COR-L47 (cell line): ENCODE measurements at regions not wholly inside any gene's neighbourhood (a gene's known extent, or its start where the extent isn't known, plus 50 kb on each side); places are given as distances from the start of the nearest gene placed in this dataset.

Experiments
- DNase-seq: peaks from one replicate; lab custom pipeline; 2025; lab: John Stamatoyannopoulos, UW

DNA sequence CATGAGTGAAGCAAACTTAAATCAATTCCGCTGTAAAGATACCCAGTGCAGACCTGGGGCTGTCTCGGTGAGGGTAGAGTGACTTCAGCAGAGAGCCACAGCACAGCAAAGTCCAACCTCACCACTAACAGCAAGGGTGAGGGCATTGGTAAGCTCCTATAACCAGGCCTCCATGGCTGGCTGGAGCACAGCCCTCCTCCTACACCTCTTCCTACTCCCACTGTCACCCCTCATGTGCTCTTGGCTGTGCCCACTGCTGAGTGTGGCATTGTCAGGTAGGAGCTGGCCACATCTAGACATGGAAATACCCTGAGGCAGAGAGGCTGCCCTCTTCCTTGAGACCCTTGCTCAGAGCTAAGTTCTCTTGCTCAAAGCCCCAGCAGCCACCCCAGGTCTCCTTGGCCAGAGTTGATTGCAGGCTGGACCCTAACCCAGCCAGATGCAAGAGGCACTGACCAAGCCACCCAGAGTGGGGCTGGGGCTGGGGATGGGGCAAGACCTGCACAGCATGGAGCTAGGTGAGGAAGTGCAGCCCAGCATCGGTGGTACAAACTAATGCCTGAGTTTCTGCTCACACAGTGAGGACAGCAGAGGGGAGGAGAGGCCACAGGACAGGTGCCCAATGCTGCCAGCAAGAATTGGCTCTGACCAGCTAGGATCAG is 77.6 kb upstream of the RAB6C start:
- DNase-seq = no peak

DNA sequence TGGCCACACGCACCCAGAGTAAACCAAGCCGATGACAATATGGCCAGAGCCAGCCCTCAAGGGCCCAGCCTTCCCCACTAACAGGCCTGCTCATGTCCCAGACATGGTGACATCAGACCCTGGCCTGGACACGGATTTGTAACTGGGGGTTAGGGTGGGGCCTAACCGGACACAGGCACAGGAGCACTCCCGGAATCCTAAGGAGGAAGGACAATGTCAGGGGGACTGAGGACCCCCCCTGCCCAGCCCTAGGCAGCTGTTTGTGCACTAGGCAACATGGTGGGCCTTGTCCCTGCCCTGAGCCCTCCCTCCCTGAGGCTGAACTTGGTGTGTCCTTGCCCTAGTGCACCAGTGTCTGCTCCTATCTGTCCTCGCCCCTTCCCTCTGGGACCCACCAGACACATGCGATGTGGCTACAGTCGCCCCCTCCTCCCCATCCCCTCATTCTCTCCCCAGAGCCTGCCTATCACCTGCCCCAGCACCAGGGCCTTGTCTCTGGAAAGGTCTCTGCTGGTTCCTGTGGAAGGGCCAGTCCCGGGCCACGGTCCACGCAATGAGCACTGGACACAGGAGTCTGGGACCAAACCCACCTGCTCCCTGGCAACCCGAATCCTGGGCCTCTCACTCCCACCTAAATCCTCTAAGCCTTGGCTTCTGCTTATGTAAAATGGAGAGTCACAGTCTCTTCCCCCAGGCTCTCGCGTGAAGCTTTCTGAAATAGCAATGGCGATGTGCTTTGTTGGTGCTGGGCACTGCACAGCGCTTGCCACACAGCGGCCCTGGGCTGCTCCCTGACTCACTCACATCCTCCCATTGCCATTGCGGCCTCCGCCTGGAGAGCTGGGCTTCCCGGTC is 76.5 kb upstream of the RAB6C start:
- DNase-seq = no peak

DNA sequence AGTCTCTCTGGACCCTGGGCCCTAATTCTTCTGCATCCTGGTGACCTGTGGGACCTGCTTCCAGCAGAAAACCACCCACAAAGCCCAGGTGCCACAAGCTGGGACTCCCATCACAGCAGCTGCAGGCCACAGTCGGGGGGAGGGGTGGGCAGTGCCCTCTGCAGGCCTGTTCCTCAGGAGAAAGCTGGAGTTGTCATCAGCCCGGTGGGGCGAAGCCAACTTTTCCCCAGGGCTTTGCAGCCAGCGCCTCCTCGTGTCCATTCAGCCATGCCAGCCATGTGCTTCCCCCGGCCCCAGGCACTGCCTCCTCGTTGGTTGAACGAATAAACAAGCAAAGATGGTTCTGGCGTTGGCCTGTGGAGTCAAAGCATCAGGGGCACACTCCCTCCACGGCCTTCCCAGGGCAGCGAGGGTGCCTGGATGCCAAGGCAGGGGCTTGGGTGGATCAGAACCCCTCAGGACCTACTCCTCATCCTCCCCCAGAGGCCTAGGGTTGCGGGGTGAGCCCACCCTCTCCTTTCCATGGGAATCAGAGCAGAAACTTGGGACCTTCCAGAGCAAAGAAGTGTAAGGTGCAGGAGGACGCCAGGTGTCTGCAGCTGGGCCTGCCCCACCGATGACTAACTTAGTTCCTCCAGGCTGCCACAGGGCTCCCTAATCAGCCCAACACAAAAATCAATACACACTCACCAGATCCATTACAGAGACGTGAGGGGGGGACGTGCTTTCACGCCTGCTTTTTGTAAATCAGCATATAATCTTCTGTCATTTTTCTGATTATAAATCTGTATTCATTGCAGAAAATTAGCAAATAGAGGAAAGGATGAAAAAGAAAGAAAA is 75.7 kb upstream of the RAB6C start:
- DNase-seq = no peak

DNA sequence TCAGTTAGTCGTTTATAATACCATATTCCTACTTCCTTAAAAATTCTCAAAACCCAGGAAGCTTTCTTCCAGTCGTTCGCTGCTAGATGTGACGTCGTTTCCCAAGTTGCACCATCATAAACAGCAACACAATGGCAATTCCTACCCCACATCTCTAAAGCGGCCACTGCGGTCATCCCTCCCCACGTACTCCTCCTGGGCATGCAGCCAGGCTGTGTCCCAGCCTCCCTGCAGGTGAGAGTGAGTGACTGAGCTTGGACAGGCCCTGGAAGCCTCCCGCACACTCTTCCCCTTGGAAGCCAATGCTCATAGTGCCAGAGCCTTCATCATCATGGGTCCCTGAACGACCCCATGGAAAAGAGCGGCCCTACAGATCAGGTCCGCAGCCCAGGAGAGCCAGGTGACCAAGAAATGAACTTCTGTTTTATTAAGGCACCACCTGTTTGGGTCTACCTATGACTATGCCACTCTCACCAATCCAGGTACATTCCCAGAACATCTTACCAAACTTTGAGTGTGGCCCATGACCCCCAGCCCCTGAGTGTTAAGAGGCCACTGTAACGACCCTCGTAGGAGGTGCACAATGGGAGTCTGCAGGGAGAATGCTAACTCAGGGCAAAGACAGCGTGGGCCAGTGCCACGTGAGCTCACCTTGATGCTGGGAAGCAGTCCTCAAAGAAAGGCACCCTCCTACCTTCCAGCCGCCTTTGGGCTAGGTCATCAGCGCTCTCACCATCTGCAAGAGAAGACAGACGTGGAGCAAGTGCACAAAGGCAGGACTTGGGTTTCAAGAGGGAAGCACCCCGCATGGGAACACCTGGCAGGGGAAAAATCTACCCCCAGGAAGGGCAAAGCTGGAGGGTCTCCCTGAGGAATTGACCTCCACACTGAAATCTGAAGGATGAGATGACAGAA is 74.7 kb upstream of the RAB6C start:
- no peak for DNase-seq

DNA sequence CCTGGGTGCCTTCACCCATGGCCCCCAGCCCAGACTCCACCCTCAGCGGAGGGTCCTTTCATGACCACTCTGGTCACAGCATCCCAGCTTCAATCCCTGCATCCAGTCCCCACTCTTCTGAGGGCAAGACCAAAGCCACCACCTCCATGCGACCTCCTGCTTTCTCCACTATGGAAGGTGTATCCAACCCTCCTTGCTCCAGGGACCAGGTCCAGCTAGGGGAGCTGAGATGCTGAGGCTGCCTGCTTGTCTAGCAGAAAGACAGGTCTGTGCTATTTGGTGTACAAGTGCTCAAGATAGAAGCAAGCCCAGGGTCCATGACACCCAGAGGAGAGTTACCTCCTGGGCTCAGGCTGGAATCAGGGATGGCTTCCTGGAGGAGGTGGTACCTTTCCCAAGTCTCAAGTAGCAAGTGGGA is 73.8 kb upstream of the RAB6C start:
- DNase-seq = no peak

DNA sequence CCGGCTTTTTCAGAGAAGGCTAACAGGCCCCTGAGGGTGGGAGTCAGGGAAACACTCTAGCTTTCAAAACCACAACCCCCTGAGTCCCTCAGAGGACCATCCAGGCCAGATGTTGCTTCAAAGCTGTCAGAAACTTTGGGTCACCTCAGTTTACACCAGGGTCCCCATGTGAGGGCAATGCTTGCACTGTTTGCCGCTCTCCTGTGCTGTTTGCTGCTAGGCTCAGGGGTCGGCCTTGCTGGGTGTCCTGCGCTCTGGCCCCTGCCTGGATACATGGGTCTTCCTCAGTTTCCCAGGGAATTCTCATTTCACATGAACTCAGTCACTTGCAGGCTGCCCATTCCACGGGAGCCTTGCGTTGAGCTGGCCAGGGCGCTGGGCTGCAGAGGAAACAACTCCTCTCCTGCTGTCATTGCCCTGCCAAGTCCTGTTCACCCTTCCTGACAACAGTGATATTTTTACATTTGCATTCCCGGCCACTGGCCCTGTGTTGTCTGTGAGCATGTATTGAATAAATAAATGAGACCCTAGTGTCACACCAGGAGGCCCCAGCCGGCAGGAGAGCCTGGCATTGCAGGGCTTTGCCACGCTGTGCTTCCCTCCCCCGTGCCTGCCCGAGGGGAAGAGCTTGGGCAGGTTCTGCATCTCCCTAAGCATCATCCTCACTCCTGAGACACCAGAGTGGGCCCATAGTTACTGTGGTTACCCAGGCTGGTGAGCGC is 73.2 kb upstream of the RAB6C start:
- no peak for DNase-seq

DNA sequence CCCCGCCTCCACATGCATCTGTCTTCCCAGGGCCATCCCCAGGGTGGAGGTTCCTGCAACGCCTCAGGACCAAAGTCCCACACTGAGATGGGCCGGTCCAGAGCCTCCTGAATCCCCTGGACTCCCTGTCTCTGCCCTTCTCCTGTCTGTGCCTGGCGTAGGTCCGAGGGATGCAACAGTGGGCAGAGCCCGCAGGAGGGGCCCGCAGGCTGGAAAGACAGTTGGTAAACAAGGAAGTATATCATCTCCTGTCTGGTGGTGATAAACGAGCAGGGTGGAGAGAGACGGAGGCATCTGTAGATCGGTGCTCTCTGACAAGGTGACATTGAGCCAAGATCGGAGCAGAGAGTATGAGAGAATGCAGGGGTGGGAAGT is 72.6 kb upstream of the RAB6C start:
- no peak for DNase-seq

DNA sequence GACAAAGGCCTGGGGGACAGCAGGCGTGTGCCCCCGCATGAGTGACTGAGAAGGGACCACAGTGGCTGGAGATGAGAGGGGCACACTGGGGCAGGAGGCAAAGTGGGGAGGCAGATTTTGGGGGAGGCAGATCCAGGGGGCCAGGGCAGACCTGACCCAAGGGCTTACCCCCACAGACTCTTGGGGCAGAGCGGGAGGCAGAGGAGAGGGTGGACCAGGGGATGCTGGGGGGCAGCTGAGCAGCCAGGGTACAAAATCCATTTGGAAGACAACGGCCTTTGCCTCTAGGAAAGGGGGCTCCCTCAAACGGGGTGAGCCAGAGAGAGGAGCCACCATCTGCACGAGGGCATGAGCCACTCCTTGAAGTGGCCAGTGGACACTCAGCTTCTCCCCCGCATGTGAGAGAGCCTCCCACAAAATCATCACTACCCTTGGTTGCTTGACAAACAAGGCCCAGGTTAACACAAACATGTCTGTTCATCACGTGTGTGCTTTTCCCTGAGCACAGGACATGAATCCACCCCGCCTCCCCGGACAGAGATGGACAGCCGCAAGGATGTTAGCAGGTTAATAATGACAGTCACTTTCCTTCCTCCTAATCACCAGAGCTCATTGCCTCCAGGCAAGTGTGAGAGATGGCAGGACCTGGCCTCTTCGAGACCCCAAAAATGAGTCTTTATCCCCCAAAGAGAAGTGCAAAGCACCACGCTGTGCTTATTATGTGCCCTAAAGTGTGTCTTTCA is 72.0 kb upstream of the RAB6C start:
- no peak for DNase-seq

DNA sequence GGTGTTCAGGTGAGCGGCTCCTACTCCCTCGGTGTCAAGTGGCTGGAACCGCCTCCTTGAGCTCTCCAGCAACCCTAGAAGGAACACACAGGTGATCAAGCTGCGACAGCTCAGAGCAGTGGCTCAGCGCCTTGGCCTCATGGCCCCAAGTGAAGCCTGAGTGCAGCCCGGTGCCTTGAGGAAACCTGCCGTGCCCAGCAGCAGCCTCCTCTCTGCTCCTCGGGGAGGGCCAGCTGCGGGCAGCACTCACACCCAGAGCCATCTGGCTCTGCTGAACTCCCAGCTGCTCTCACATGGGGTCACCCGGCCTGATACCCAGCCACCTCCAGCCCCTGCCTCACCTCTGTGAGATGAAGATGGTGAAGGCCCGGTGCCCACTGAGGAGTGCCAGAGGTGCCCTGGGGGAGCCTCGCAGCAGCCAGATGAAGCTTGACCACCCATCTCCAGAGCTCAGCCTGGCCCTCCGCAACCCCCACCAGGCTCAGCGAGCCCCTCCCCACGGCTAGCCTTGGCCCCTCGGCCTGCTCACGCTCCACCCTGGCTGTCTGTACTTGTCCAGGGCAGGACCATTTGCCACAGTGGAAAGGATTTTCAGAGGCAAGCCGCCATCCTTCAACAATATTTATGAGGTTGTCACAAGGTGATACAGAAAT is 70.6 kb upstream of the RAB6C start:
- no peak for DNase-seq

DNA sequence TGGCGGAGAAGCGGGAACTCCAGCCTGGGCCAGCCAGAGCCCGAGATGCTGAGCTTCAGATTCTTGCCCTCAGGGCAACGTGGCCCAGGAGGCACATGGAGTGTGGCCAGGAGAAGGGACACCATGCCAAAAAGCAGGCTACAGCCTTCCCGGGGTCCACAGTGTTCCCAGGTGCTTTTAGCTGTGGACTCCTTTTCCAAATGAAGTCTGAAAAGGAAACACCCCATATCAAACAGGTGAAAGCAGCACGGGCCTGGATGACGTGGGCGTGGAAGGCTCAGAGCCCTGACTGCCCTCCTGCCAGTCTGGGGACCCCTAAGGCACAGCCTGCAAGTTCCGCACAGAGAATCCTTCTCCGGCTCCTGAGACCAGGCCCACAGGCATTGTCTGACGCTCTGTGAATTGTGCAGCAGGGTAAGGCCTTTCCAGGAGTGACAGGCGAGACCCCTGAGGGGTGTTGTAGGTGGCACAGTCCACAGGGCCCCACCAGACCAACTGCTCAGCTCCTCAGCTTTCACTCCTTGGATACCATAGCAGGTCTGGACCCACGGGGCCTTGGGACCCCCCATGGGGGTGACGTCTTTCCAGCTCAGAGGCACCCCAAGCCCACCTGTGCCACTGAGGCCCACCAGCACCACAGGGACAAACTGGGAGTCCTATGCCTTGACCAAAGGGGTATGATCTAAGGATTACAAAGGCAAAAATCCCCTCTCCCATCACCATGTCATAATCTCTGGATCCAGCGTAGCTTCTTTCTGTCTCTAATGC is 69.6 kb upstream of the RAB6C start:
- DNase-seq = no peak

DNA sequence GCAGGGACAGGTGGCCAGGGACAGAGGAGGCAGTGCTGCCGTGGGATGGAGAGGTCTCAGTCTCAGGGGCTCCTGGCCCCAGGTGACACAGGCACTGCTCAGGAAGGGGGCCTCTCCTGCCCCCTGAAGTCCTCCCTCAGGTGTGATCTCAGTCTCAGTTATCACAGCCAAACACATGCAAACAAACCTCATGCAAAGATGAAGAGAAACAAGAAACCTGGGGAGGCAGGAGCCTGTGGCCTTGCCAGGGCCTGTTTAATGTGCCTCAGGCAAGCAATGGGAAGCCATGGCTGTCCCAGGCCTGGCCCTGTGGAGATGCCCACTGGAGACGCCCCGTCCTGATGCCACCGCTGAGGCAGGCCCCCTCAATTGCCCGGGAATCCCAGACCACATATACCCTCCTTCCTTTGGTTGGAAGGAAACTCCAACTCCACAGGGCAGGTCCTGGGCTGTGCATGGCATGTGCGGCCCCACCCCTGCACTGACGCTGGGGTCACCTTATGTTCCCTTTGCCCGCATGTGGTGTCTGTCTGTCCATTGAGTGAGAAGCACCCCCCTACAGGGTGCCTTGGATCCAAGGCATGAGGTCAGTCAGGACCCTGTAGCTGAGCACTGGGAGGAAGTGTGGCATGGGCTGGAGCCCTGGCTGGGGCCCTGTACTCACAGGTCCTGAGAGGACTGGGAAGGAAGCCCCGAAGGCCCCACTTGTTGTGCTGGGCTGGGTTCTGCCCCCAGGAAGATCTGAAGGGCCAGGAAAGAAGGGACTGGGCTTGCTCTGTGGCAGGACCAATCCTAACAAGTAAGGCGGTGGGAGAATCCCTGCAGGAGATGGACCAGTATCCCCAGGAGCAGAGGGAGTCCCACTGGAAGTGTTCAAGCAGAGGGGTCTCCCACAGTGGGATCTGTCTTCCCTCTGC is 68.8 kb upstream of the RAB6C start:
- DNase-seq = no peak

DNA sequence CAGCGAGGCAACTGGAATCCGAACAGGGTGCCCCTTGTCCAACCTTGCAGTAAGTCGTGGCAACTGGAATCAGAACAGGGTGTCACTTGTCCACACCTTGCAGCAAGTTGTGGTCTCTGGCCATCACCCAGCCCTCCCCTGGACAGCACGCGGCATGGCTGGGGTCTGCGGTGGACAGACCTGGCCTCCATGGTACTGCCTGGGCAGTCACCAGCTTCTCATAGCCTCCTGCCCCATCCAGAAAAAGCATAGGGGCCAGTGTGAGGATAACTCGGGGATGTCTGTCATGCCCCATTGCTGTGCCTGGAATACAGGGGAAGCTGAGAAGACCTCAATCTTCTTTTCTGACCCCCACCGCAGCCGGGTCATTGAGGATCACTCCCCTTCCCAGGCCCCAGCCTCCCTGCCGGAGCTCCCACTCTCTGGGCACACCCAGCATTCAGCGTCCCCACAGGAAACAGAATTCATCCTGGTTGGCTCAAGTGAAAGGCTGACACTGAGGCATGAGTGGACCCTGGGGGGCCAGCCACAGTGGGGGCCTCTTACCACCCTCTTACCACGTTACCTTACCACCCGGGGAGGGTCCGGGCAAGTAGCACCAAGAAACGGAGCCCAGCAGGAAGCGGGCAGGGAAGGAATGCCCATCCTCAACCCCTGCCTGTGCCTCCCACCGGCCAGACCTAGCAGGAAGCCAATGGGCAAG is 68.0 kb upstream of the RAB6C start:
- no peak for DNase-seq

DNA sequence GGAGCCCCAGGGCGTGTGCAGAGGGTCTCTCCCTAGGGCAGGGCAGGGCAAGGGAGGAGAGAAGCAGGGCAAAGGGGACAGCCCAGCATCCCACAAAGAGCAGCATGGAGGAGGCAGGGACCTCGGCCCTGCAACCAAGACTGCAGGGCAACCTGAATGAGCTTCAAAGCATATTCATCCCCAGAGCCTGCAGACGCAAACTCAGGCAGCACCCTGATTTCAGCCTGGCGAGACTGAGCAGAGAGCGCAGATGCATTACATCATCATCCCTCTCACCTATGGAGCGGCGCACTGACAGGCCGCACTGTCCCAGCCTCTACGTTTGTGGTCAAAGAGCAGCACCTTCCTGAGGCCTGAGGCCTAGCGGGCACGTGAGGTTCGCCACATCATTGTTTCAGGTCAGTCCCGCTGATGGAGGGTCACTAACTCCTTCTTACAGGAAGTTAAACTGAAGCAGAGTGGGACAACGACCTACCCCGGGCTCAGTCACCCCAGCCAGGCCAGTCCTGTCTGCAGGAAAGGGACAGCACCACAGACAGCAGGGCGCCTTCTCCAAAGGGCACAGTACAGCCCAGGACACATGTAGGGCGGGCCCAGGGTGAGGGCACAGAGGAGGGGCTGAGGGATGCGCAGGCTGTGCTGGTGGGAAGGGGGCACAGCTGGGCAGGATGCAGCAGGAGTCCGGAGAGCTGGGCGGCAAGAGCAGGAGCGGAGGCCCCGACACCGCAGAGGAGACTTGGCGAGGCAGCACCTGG is 67.2 kb upstream of the RAB6C start:
- DNase-seq = no peak

DNA sequence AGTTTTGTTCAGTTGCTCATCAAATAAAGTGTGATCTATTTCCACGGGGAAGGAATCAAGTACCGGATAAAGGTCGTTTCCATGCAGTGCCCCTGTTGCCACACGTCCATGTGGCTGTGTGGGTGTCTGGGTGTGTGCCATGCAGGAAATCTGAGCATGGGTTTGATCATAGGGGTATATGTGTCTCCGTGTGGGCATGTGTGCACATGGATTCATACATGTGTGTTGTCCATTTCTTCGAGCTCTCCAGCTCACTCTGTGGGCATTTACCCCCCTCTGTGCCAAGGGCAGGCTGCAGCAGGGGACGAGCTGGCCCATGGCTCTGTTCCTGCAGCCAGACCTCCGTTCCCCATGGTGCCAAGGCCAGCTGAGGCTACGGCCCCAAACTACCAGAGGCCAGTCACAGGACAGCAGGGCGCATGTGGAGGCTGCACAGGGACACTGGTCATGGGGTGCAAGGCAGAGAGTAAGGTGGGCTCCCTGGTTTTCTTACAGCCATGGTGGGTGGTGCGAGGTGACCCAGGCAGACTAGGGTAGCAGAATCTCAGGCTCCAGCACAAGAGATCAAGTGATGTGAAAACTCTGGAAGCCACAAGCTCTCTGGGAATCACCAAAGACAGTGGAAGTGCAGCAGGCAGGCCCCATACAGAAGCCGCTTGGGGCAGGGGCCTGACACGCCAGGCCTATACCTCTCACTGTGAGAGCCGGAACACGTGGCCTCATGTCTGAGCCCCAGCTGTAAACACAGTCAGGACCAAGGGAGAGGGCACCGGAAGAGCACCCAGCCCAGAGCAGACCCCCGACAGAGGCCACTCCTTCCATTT is 66.4 kb upstream of the RAB6C start:
- DNase-seq = no peak

DNA sequence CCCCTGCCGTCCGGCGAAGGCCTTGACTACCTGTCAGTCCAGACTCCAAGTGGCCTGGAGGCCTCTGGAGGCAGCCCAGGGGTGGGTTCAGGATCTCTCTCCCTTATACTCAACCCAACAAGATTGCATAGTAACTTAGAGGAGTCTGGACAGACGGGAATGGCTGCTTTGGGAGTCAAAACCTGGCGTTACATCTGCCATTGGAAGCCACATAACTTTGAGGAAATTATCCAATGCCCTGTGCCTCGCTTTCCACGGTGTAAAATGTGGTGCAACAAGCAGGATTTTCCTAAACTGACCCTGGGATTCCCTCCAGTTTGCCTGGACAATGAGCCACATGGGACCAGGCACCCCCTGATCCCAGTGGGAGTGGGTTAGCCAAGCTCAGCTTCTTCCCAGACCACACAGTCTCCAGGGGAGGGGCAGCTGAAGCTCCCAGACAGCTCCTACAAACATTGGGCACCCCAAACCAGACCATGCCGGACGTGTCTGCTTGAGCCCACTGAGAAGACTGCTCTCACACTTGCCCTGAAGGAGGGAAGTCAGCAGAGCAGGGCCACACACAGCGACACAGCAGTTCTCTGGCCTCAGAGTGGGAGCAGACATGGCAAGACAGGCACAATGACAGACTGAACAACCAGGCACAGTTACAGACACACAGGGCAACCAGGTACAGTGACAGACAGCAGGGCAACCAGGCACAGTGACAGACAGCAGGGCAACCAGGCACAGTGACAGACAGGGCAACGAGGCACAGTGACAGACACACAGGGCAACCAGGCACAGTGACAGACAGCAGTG is 65.6 kb upstream of the RAB6C start:
- DNase-seq = no peak
